Smooth muscle cell (in vitro differentiated cells): ENCODE measurements at regions not wholly inside any gene's neighbourhood (a gene's known extent, or its start where the extent isn't known, plus 50 kb on each side); places are given as distances from the start of the nearest gene placed in this dataset.
A peak's percentile ranks its signal among the peaks of the same experiment; 100 is the strongest.

ENCODE experiments used
- DNase-seq: peaks from one replicate; lab custom pipeline; 2025; ENCODE audit not compliant: unreplicated experiment; lab: John Stamatoyannopoulos, UW
- H2AFZ ChIP-seq: fragments of 200-600 bp; sonication (generic); 2 replicates; pipeline ENCODE4 v1.6.0; 2016; ENCODE audit warnings: antibody characterized with exemption, low read depth, mild to moderate bottlenecking
- H3F3A ChIP-seq: fragments of 200-600 bp; sonication (generic); 2 replicates; pipeline ENCODE4 v1.6.0; 2017; ENCODE audit warnings: antibody characterized with exemption, low read depth
- H3K27ac ChIP-seq: fragments of 200-600 bp; sonication (generic); 2 replicates; pipeline ENCODE4 v1.5.1; 2016; ENCODE audit warnings: low read depth, mild to moderate bottlenecking
- H3K27me3 ChIP-seq: fragments of 200-600 bp; sonication (generic); 2 replicates; pipeline ENCODE4 v1.6.1; 2016; ENCODE audit warnings: low read depth, mild to moderate bottlenecking
- H3K36me3 ChIP-seq: fragments of 200-600 bp; sonication (generic); 2 replicates; pipeline ENCODE4 v1.5.1; 2016; ENCODE audit warnings: low read depth
- H3K4me1 ChIP-seq: fragments of 200-600 bp; sonication (generic); 2 replicates; pipeline ENCODE4 v1.5.1; 2016; ENCODE audit warnings: low read depth
- H3K4me2 ChIP-seq: fragments of 200-600 bp; sonication (generic); 2 replicates; pipeline ENCODE4 v1.6.0; 2016; ENCODE audit warnings: mild to moderate bottlenecking
- H3K4me3 ChIP-seq: fragments of 200-600 bp; sonication (generic); 2 replicates; pipeline ENCODE4 v1.5.1; 2016; ENCODE audit warnings: mild to moderate bottlenecking
- H3K79me2 ChIP-seq: fragments of 200-600 bp; sonication (generic); 2 replicates; pipeline ENCODE4 v1.6.0; 2016; ENCODE audit warnings: low read depth, mild to moderate bottlenecking
- H3K9ac ChIP-seq: fragments of 200-600 bp; sonication (generic); 2 replicates; pipeline ENCODE4 v1.6.0; 2016; ENCODE audit warnings: low read depth
- H3K9me3 ChIP-seq: fragments of 200-600 bp; sonication (generic); replicated peaks from 2 replicates; pipeline ENCODE4 v1.5.1; 2016; ENCODE audit warnings: low read depth
- H4K20me1 ChIP-seq: fragments of 200-600 bp; sonication (generic); 2 replicates; pipeline ENCODE4 v1.6.0; 2016; ENCODE audit warnings: low read depth
- WGBS: methylation state at CpG from one replicate; pipeline ENCODE4 v1.1.7; 2016; ENCODE audit warnings: low lambda C conversion rate; 5-methylcytosine and 5-hydroxymethylcytosine counted together
- TF ChIP-seq, protein P1 (sequence below): fragments of 200-600 bp; sonication (generic); IDR thresholded peaks from 2 replicates; pipeline ENCODE4 v1.5.1; 2017; ENCODE audit warnings: borderline replicate concordance, mild to moderate bottlenecking, antibody characterized with exemption; ENCODE audit not compliant: insufficient read depth, poor library complexity, severe bottlenecking

GRCh38 chr7:25295387-25295786 lies 67.1 kb upstream of the NPVF start:
- TF ChIP-seq, protein P1, sequence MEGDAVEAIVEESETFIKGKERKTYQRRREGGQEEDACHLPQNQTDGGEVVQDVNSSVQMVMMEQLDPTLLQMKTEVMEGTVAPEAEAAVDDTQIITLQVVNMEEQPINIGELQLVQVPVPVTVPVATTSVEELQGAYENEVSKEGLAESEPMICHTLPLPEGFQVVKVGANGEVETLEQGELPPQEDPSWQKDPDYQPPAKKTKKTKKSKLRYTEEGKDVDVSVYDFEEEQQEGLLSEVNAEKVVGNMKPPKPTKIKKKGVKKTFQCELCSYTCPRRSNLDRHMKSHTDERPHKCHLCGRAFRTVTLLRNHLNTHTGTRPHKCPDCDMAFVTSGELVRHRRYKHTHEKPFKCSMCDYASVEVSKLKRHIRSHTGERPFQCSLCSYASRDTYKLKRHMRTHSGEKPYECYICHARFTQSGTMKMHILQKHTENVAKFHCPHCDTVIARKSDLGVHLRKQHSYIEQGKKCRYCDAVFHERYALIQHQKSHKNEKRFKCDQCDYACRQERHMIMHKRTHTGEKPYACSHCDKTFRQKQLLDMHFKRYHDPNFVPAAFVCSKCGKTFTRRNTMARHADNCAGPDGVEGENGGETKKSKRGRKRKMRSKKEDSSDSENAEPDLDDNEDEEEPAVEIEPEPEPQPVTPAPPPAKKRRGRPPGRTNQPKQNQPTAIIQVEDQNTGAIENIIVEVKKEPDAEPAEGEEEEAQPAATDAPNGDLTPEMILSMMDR: no peak
- Histone ChIP-seq H3K27ac (no peak overlapping the region), H4K20me1 (no peaks in the 10 kb centered on the region), H3K27me3 (no peaks in the 10 kb centered on the region), H3K9ac (no peak overlapping the region), H3K4me2 (no peak overlapping the region), H3K9me3 (no peaks in the 10 kb centered on the region), H3K36me3 (no peaks in the 10 kb centered on the region), H3F3A (no peaks in the 10 kb centered on the region), H3K79me2 (no peaks in the 10 kb centered on the region), H3K4me1 (no peaks in the 10 kb centered on the region), H3K4me3 (no peak overlapping the region), H2AFZ (no peak overlapping the region)
- no peak for DNase-seq
- 47% methylated on average over 4 of the region's 4 CpGs for WGBS

GRCh38 chr7:25296086-25296485 lies 67.8 kb upstream of the NPVF start:
- Histone ChIP-seq H3K9ac (no peak overlapping the region), H2AFZ (no peak overlapping the region), H3K4me2 (no peak overlapping the region), H3K27me3 (no peaks in the 10 kb centered on the region), H3K4me1 (no peaks in the 10 kb centered on the region), H3F3A (no peaks in the 10 kb centered on the region), H3K79me2 (no peaks in the 10 kb centered on the region), H3K4me3 (no peak overlapping the region), H3K27ac (no peak overlapping the region), H3K36me3 (no peaks in the 10 kb centered on the region), H3K9me3 (no peaks in the 10 kb centered on the region), H4K20me1 (no peaks in the 10 kb centered on the region)
- DNase-seq: no peak
- 95% methylated on average over 3 of the region's 3 CpGs for WGBS
- TF ChIP-seq, protein P1: no peak

DNA sequence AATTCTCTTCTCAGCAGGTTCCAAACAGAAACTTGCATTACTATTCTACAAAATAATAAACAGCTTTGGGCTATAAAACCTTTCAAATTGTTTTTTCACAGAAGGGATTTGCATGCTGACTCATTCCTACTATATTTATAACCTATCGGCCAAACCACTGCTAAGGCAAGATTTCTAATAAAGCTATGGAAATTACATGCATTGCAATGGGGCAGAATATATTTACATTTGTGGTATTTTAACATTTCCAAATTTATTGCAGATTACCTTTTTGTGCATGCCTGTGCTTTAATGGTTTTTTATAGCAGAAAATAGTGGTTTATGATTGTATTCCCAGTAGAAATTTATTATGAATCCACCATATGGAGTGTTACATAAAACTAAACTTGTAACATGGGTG lies 69.0 kb upstream of the NPVF start:
- H2AFZ ChIP-seq: no peak overlapping the region
- no peaks in the 10 kb centered on the region for H3F3A ChIP-seq
- WGBS: 34% methylated on average over 1 of the region's 1 CpG
- no peak overlapping the region for H3K4me3 ChIP-seq
- H3K27ac ChIP-seq: no peak overlapping the region
- DNase-seq: no peak
- no peaks in the 10 kb centered on the region for H3K27me3 ChIP-seq
- TF ChIP-seq, protein P1: no peak
- H3K79me2 ChIP-seq: no peaks in the 10 kb centered on the region
- no peak overlapping the region for H3K4me2 ChIP-seq
- H3K36me3 ChIP-seq: no peaks in the 10 kb centered on the region
- no peaks in the 10 kb centered on the region for H3K4me1 ChIP-seq
- no peaks in the 10 kb centered on the region for H4K20me1 ChIP-seq
- H3K9me3 ChIP-seq: no peaks in the 10 kb centered on the region
- no peak overlapping the region for H3K9ac ChIP-seq

GRCh38 chr7:25303281-25304181 lies 75.2 kb upstream of the NPVF start:
- Histone ChIP-seq H4K20me1 (no peaks in the 10 kb centered on the region), H3K27ac (no peak overlapping the region), H3K4me2 (peak overlapping the region; percentile 53), H3K36me3 (no peaks in the 10 kb centered on the region), H3K27me3 (peaks cover 14% of the 10 kb centered on the region), H3F3A (no peaks in the 10 kb centered on the region), H3K9me3 (no peaks in the 10 kb centered on the region), H3K79me2 (no peaks in the 10 kb centered on the region), H2AFZ (no peak overlapping the region), H3K9ac (no peak overlapping the region), H3K4me1 (no peaks in the 10 kb centered on the region), H3K4me3 (no peak overlapping the region)
- no peak for DNase-seq
- WGBS: 19% methylated on average over 3 of the region's 3 CpGs
- TF ChIP-seq, protein P1: no peak
